Naive thymus-derived CD4-positive, alpha-beta T cell (primary cell): ENCODE measurements at regions not wholly inside any gene's neighbourhood (a gene's known extent, or its start where the extent isn't known, plus 50 kb on each side); places are given as distances from the start of the nearest gene placed in this dataset.
A peak's percentile ranks its signal among the peaks of the same experiment; 100 is the strongest.

Experiments used
- ATAC-seq: fragments of 150-1000 bp; cut with Tn5 transposase; 2 replicates; pipeline ENCODE4 v1.10.0; 2021; ENCODE audit warnings: mild to moderate bottlenecking, moderate library complexity
- CTCF ChIA-PET: fragments of 350-600 bp; sonication (Branson Sonifier 250); formaldehyde crosslinking; loops from one replicate; lab custom pipeline; 2021; ENCODE audit warnings: antibody characterized with exemption; lab: Charles Lee
- POLR2A ChIA-PET: fragments of 350-600 bp; sonication (Branson Sonifier 250); formaldehyde crosslinking; loops from one replicate; lab custom pipeline; 2021; ENCODE audit warnings: antibody characterized with exemption, inconsistent platforms; lab: Charles Lee
- DNase-seq, 9 donors: peaks; one replicate each; pipeline versions ENCODE4 v3.0.0 to v3.0.0-alpha.2; 2020 to 2022; ENCODE audit warnings: mixed read lengths in 1 of 9
- H3K27ac ChIP-seq: one replicate; pipeline ENCODE4 v1.7.0; 2013; ENCODE audit warnings: mild to moderate bottlenecking, low read depth, low read length, moderate library complexity
- H3K27me3 ChIP-seq, 2 donors: one replicate each; pipeline ENCODE4 v1.7.0; 2013; ENCODE audit warnings: low read length in 2 of 2, mild to moderate bottlenecking in 2 of 2, moderate library complexity in 2 of 2; ENCODE audit not compliant: control insufficient read depth in 2 of 2, insufficient read depth in 2 of 2
- H3K36me3 ChIP-seq, 3 experiments: 1 replicate in 2 of 3; 2 replicates in 1 of 3; pipeline ENCODE4 v1.7.0; 2013; ENCODE audit warnings: low read length in 3 of 3, mild to moderate bottlenecking in 3 of 3, moderate library complexity in 1 of 3; ENCODE audit not compliant: insufficient read depth in 3 of 3, control insufficient read depth in 2 of 3
- H3K4me1 ChIP-seq, 2 donors: one replicate each; pipeline ENCODE4 v1.7.0; 2013; ENCODE audit warnings: low read length in 2 of 2, mild to moderate bottlenecking in 2 of 2, moderate library complexity in 1 of 2; ENCODE audit not compliant: control insufficient read depth in 2 of 2, insufficient read depth in 2 of 2
- H3K4me3 ChIP-seq: 2 replicates; pipeline ENCODE4 v1.7.0; 2013; ENCODE audit warnings: mild to moderate bottlenecking, low read length
- H3K9me3 ChIP-seq, 3 experiments: 1 replicate in 2 of 3; 2 replicates in 1 of 3; pipeline ENCODE4 v1.7.0; 2013; ENCODE audit warnings: low read length in 3 of 3; ENCODE audit not compliant: control insufficient read depth in 2 of 3
- H3K27ac Mint-ChIP-seq, 9 donors: one replicate each; pipeline ENCODE4 v1.8.0; 2020 to 2022; ENCODE audit warnings: mixed read lengths in 9 of 9, mild to moderate bottlenecking in 8 of 9, moderate library complexity in 5 of 9, inconsistent platforms in 2 of 9
- H3K27me3 Mint-ChIP-seq, 5 donors: one replicate each; pipeline ENCODE4 v1.8.0; 2021 to 2022; ENCODE audit warnings: mixed read lengths in 5 of 5, mild to moderate bottlenecking in 1 of 5
- H3K36me3 Mint-ChIP-seq, 5 donors: one replicate each; pipeline ENCODE4 v1.8.0; 2020 to 2022; ENCODE audit warnings: mixed read lengths in 5 of 5, mild to moderate bottlenecking in 3 of 5, inconsistent platforms in 1 of 5
- H3K4me1 Mint-ChIP-seq, 7 donors: one replicate each; pipeline ENCODE4 v1.8.0; 2020 to 2022; ENCODE audit warnings: mixed read lengths in 7 of 7, mild to moderate bottlenecking in 3 of 7, inconsistent platforms in 1 of 7
- H3K4me3 Mint-ChIP-seq, 10 donors: one replicate each; pipeline ENCODE4 v1.8.0; 2020 to 2022; ENCODE audit warnings: mild to moderate bottlenecking in 10 of 10, mixed read lengths in 10 of 10, moderate library complexity in 6 of 10, inconsistent platforms in 2 of 10
- H3K9me3 Mint-ChIP-seq, 11 donors: one replicate each; pipeline ENCODE4 v1.8.0; 2020 to 2022; ENCODE audit warnings: mixed read lengths in 11 of 11, mild to moderate bottlenecking in 4 of 11, inconsistent platforms in 1 of 11, moderate library complexity in 1 of 11
- intact Hi-C, 2 donors: fragments of 100-400 bp; cut with micrococcal nuclease; formaldehyde crosslinking; loops; one replicate each; pipeline ENCODE4 v1.15.1; 2023

- peaks cover 0 to 3% (median 0%) of the 10 kb centered on the region in 5 donors for H3K36me3 Mint-ChIP-seq
- CTCF ChIA-PET = interaction anchor here (0.6 to 2.5 kb wide), 3 partner anchors 9 to 63 kb away, joined by 3 to 9 read pairs (median 3); no protein-coding TSS in a partner anchor
Measured at GRCh38 chr6:90414352-90414751, 117.7 kb upstream of the BACH2 start.

DNA sequence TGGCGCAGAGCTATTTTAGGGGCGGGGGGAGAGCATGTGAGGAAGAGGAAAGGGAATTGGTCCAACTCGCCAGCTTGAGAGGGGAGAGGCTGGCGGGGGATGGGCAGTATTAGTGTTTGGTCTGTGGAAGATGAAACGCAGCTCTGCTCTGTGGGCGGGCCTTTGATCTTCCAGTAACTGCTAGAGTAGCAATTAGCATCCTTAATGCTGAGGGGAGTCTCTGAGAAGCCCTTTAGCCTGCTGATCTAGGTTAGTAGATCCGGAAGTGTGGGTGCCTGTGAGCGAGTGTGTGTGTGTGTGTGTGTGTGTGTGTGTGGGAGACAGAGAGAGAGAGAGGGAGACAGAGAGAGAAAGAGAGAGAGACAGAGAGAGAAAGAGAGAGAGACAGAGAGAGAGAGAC, 117.2 kb upstream of the BACH2 start:
- Histone ChIP-seq H3K4me1 (peaks cover 16 to 30% of the 10 kb centered on the region in 2 donors), H3K36me3 (no peaks in the 10 kb centered on the region), H3K27ac (no peak overlapping the region), H3K4me3 (peak overlapping the region; percentile 40), H3K9me3 (no peaks in the 10 kb centered on the region), H3K27me3 (no peaks in the 10 kb centered on the region)
- H3K27ac Mint-ChIP-seq = peak overlapping the region; percentile 63 to 96 (median 91)
- peak overlapping the region; percentile 70 to 87 (median 75) for H3K4me3 Mint-ChIP-seq
- DNase-seq = peak; percentile 29 to 83 (median 75)
- peaks cover 15 to 68% (median 26%) of the 10 kb centered on the region in 7 donors for H3K4me1 Mint-ChIP-seq
- ChIA-PET POLR2A (interaction anchor here (0.7 to 3.9 kb wide), 4 partner anchors 11 to 15 kb away, joined by 3 to 29 read pairs (median 7); no protein-coding TSS in a partner anchor), CTCF (interaction anchor here (1.5 to 2.5 kb wide), 2 partner anchors 9 to 21 kb away, joined by 3 to 9 read pairs; no protein-coding TSS in a partner anchor)
- H3K36me3 Mint-ChIP-seq = peaks cover 0 to 3% (median 0%) of the 10 kb centered on the region in 5 donors
- peak; percentile 95 for ATAC-seq
- intact Hi-C loops = loop anchor here (1.0 to 5.0 kb wide), 3 partner anchors 11 to 58 kb away; no protein-coding TSS in a partner anchor
- H3K9me3 Mint-ChIP-seq = peaks cover 0 to 4% (median 2%) of the 10 kb centered on the region in 11 donors
- H3K27me3 Mint-ChIP-seq = peaks cover 0 to 2% (median 0%) of the 10 kb centered on the region in 5 donors

More at GRCh38 chr6:90414352-90414751, 117.7 kb upstream of the BACH2 start:
- Mint-ChIP-seq H3K27ac (peak overlapping the region in 8 of 9 donors; percentile 63 to 96 (median 91)), H3K27me3 (peaks cover 0 to 2% (median 0%) of the 10 kb centered on the region in 5 donors), H3K4me1 (peaks cover 15 to 65% (median 26%) of the 10 kb centered on the region in 7 donors), H3K9me3 (peaks cover 0 to 6% (median under 1%) of the 10 kb centered on the region in 11 donors), H3K4me3 (peak overlapping the region in 8 of 10 donors; percentile 70 to 87 (median 76))
- Histone ChIP-seq H3K27ac (no peak overlapping the region), H3K4me3 (no peak overlapping the region), H3K9me3 (no peaks in the 10 kb centered on the region), H3K4me1 (peaks cover 16 to 30% of the 10 kb centered on the region in 2 donors), H3K27me3 (no peaks in the 10 kb centered on the region), H3K36me3 (no peaks in the 10 kb centered on the region)
- intact Hi-C loops = loop anchor here (1.0 to 5.0 kb wide), 3 partner anchors 11 to 58 kb away; no protein-coding TSS in a partner anchor
- POLR2A ChIA-PET = interaction anchor here (1.3 to 3.9 kb wide), 3 partner anchors 11 to 16 kb away, joined by 4 to 29 read pairs (median 10); no protein-coding TSS in a partner anchor
- ATAC-seq (no peak), DNase-seq (no peak)

DNA sequence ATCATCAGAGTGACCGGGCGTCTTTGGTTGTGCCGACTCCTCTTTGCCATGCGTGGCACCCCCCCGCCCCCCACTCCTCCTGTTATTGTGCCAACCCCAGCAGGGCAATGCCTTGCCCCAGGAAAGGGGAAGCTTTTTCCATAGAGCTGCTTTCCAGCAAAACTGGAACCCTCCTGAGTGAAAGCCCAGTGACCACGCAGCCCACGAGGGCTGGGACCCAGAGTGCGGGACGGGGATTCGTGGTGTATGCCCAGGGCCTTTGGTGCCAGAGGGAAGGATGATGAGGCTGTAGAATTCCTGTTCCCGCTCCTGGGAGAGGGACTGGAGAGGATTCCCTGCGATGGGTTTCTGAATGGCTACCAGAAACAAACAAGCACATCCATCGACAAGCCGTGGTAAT, 116.8 kb upstream of the BACH2 start:
- Histone ChIP-seq H3K4me1 (peaks cover 16 to 30% of the 10 kb centered on the region in 2 donors), H3K27ac (no peak overlapping the region), H3K4me3 (peak overlapping the region; percentile 40), H3K27me3 (no peaks in the 10 kb centered on the region), H3K36me3 (no peaks in the 10 kb centered on the region), H3K9me3 (no peaks in the 10 kb centered on the region)
- intact Hi-C loops = loop anchor here in 1 of 2 donors (5.0 kb wide), 1 partner anchor 59 kb away; no protein-coding TSS in a partner anchor
- Mint-ChIP-seq H3K9me3 (peaks cover 0 to 4% (median 0%) of the 10 kb centered on the region in 11 donors), H3K27ac (peak overlapping the region; percentile 63 to 96 (median 91)), H3K4me3 (peak overlapping the region; percentile 70 to 87 (median 75)), H3K4me1 (peaks cover 13 to 68% (median 26%) of the 10 kb centered on the region in 7 donors), H3K27me3 (peaks cover 0 to 2% (median 0%) of the 10 kb centered on the region in 5 donors), H3K36me3 (peaks cover 0 to 3% (median 0%) of the 10 kb centered on the region in 5 donors)
- POLR2A ChIA-PET = interaction anchor here (0.7 to 3.9 kb wide), 4 partner anchors 11 to 15 kb away, joined by 3 to 29 read pairs (median 7); no protein-coding TSS in a partner anchor
- DNase-seq (no peak), ATAC-seq (no peak)
- CTCF ChIA-PET = interaction anchor here (1.6 kb wide), 1 partner anchor 21 kb away, joined by 3 read pairs; no protein-coding TSS in a partner anchor

- peak overlapping the region in 7 of 10 donors; percentile 14 to 78 (median 70) for H3K4me3 Mint-ChIP-seq
- ChIA-PET POLR2A (interaction anchor here (0.6 to 3.9 kb wide), 6 partner anchors 10 to 334 kb away, joined by 3 to 29 read pairs (median 5); no protein-coding TSS in a partner anchor), CTCF (interaction anchor here (0.7 to 1.6 kb wide), 3 partner anchors 9 to 149 kb away, joined by 3 to 7 read pairs (median 3); no protein-coding TSS in a partner anchor)
- Histone ChIP-seq H3K9me3 (no peaks in the 10 kb centered on the region), H3K27me3 (no peaks in the 10 kb centered on the region), H3K27ac (no peak overlapping the region), H3K4me3 (no peak overlapping the region), H3K36me3 (no peaks in the 10 kb centered on the region), H3K4me1 (peaks cover 16 to 30% of the 10 kb centered on the region in 2 donors)
- H3K4me1 Mint-ChIP-seq = peaks cover 13 to 68% (median 26%) of the 10 kb centered on the region in 7 donors
- H3K27me3 Mint-ChIP-seq = peaks cover 0 to 2% (median 0%) of the 10 kb centered on the region in 5 donors
- DNase-seq (no peak), ATAC-seq (no peak)
- H3K36me3 Mint-ChIP-seq = peaks cover 0 to 3% (median 0%) of the 10 kb centered on the region in 5 donors
- peak overlapping the region in 7 of 9 donors; percentile 6 to 94 (median 63) for H3K27ac Mint-ChIP-seq
- peaks cover 0 to 4% (median 0%) of the 10 kb centered on the region in 11 donors for H3K9me3 Mint-ChIP-seq
- intact Hi-C loops = loop anchor here in 1 of 2 donors (5.0 kb wide), 1 partner anchor 60 kb away; no protein-coding TSS in a partner anchor
Measured at GRCh38 chr6:90412538-90413369, 116.1 kb upstream of the BACH2 start.

DNA sequence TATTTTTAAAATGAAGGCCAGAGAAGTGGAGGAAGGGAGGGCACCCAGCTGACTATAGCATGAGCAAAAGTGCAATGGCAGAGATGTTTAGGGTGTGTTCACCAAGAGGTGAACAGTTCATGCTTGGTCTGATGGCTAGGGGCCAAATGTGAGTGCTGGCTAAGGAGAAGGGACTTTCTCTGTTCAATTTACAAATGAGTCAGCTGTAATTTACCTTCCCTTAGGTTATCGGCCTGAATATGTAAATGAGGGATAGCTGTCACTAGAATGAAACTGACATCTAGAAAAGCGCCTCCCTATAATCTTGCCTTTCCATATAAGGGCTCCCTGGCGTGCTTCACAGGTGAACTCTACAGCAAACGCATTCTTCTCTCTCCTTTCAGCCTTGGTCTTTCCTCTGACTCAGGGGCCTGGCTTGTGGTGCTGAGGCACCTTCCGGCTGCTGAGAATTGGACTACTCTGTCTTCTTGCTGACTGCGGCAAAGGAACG, 114.7 kb upstream of the BACH2 start:
- no peaks in the 10 kb centered on the region for H3K36me3 ChIP-seq
- H3K4me3 ChIP-seq = no peak overlapping the region
- Mint-ChIP-seq H3K27me3 (peaks cover 0 to 2% (median 0%) of the 10 kb centered on the region in 5 donors), H3K36me3 (peaks cover 0 to 4% (median 0%) of the 10 kb centered on the region in 5 donors), H3K4me3 (peak overlapping the region in 1 of 10 donors; percentile 26), H3K9me3 (peaks cover 0 to 5% (median 0%) of the 10 kb centered on the region in 11 donors), H3K4me1 (peaks cover 13 to 73% (median 26%) of the 10 kb centered on the region in 7 donors), H3K27ac (peak overlapping the region in 1 of 9 donors; percentile 78)
- no peak overlapping the region for H3K27ac ChIP-seq
- intact Hi-C loops = loop anchor here in 1 of 2 donors (1.0 to 5.0 kb wide), 3 partner anchors 13 to 61 kb away; no protein-coding TSS in a partner anchor
- peak; percentile 47 for ATAC-seq
- H3K27me3 ChIP-seq = no peaks in the 10 kb centered on the region
- ChIA-PET POLR2A (interaction anchor here (1.1 to 1.3 kb wide), 2 partner anchors 18 to 332 kb away, joined by 3 read pairs; no protein-coding TSS in a partner anchor), CTCF (interaction anchor here (1.4 kb wide), 1 partner anchor 11 kb away, joined by 7 read pairs; no protein-coding TSS in a partner anchor)
- H3K9me3 ChIP-seq = no peaks in the 10 kb centered on the region
- peaks cover 16 to 37% of the 10 kb centered on the region in 2 donors for H3K4me1 ChIP-seq
- peak in 1 of 9 donors; percentile 59 for DNase-seq
